ENCODE measurements at regions not wholly inside any gene's neighbourhood (a gene's known extent, or its start where the extent isn't known, plus 50 kb on each side); places are given as distances from the start of the nearest gene placed in this dataset.

DNA sequence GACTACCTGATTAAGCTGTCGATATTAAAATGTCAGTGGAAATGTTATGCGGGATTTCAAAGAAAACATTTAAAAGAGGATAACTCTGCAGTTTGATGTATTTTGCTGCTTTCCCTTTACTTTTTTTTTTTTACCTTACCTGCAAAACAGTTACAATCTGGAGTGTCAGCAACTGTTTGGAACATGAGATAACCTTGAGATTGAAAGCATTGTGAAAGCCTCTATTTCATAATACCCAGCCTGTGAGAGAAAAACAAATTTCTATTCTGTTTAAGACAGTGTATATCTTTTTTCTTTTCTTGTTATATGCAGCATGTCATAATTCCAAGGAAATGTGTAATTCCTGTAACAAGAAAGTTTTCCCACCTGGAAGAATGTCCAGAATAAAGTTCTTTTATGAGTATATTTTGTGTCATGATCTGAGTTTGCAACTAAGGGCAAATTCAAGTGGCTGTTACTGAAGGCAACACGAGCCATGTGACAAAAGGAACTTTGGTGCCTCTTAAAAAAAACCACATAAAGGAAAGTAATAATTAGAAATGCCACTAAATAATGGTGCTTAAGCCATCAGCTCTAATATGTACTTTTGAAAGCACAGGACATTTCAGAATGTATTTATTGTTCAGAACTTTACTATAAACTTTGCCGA lies 297.0 kb upstream of the DSEL start:
- CTCF ChIA-PET, result no interaction called here
- POLR2A ChIA-PET, result no interaction called here
- no peak overlapping the region for H3K4me3 ChIP-seq (ENCODE audit: low read depth, low read length)
- TF ChIP-seq CTCF (IDR thresholded peaks at IDR 0.05; ENCODE audit: insufficient read depth, low read depth, low read length), result no peak
- no peak for DNase-seq (ENCODE audit: low read depth)
- no peaks in the 10 kb centered on the region for H3K36me3 ChIP-seq (ENCODE audit: control insufficient read depth, insufficient read depth, low read length)
- H3K27me3 ChIP-seq (ENCODE audit: control insufficient read depth, insufficient read depth, low read length), result no peaks in the 10 kb centered on the region

- no peak for TF ChIP-seq CTCF (IDR thresholded peaks at IDR 0.05; ENCODE audit: insufficient read depth, low read depth, low read length)
- DNase-seq (ENCODE audit: low read depth), result no peak
- POLR2A ChIA-PET, result no interaction called here
- no peaks in the 10 kb centered on the region for H3K36me3 ChIP-seq (ENCODE audit: control insufficient read depth, insufficient read depth, low read length)
- no peak overlapping the region for H3K4me3 ChIP-seq (ENCODE audit: low read depth, low read length)
- H3K27me3 ChIP-seq (ENCODE audit: control insufficient read depth, insufficient read depth, low read length), result no peaks in the 10 kb centered on the region
- CTCF ChIA-PET, result no interaction called here
These were observed 288.7 kb upstream of the DSEL start for GRCh38 chr18:67805261-67805660.

DNA sequence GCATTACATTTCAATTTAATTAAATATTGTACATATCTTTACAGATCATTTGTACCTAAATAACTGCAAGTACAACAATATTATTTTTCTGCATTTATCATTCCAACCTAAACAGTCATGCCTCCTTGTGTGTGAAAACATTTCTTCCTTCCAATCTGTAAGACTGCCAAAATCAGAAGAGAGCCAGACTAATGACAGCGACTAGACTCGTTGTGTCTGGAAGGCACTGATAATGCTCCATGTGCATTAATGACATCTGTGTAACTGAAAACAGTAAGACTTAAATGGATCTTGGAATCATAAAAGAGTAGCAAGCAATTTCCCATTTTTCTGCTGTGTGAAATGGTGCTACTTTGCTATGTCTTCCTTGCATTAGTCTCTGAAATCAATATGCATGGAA lies 278.0 kb upstream of the DSEL start:
- Histone ChIP-seq H3K36me3 (ENCODE audit: control insufficient read depth, insufficient read depth, low read length) (no peaks in the 10 kb centered on the region), H3K4me3 (ENCODE audit: low read depth, low read length) (no peak overlapping the region), H3K27me3 (ENCODE audit: control insufficient read depth, insufficient read depth, low read length) (no peaks in the 10 kb centered on the region)
- TF ChIP-seq CTCF (IDR thresholded peaks at IDR 0.05; ENCODE audit: insufficient read depth, low read depth, low read length), result no peak
- ChIA-PET CTCF (no interaction called here), POLR2A (no interaction called here)
- peak; percentile 5 for DNase-seq (ENCODE audit: low read depth)

DNA sequence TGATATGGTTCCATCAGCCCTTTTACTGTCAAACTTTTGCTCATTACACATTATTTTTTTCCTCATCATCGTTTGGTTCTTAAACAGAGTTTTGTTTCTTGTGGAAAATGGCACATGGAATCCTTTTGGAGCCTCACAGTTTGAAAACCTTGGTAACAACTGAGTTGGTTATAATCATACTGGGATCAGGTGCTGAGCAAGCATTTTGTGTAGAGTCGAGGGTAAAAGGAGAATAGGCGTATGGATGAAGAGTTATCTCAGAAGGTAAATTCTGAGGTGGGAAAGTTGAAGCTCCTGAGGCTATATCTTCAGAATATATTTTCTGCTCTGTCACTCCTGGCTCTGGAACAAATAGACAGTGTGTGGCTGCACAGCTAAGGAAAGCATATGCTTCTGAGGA lies 274.0 kb upstream of the DSEL start:
- no peak for DNase-seq (ENCODE audit: low read depth)
- CTCF ChIA-PET, result no interaction called here
- H3K4me3 ChIP-seq (ENCODE audit: low read depth, low read length), result no peak overlapping the region
- H3K36me3 ChIP-seq (ENCODE audit: control insufficient read depth, insufficient read depth, low read length), result no peaks in the 10 kb centered on the region
- TF ChIP-seq CTCF (IDR thresholded peaks at IDR 0.05; ENCODE audit: insufficient read depth, low read depth, low read length), result no peak
- H3K27me3 ChIP-seq (ENCODE audit: control insufficient read depth, insufficient read depth, low read length), result no peaks in the 10 kb centered on the region
- POLR2A ChIA-PET, result no interaction called here

DNA sequence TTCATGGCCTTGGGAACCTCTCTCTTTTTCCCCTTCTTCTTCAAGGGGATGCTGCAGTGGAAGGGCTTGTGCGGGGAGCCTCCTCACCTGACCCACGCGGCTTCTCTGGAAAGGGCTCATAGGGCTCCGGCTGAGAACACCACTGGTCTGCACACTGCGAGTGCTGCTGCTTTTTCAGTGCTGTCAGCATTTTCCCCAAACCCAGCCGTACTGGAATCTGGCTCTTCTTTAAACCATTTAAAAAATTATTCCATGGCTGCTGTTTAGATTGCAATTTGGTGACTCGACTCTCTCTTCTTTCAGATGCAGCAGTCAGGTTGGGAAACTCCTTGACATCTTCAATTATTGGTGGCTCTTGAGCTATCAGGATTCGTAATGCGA lies 272.6 kb upstream of the DSEL start:
- no peak for DNase-seq (ENCODE audit: low read depth)
- Histone ChIP-seq H3K27me3 (ENCODE audit: control insufficient read depth, insufficient read depth, low read length) (no peaks in the 10 kb centered on the region), H3K36me3 (ENCODE audit: control insufficient read depth, insufficient read depth, low read length) (no peaks in the 10 kb centered on the region), H3K4me3 (ENCODE audit: low read depth, low read length) (no peak overlapping the region)
- POLR2A ChIA-PET, result interaction anchor here (0.6 kb wide), 1 partner anchor 269 kb away, joined by 4 read pairs; no protein-coding TSS in a partner anchor
- TF ChIP-seq CTCF (IDR thresholded peaks at IDR 0.05; ENCODE audit: insufficient read depth, low read depth, low read length), result no peak
- CTCF ChIA-PET, result no interaction called here
